IPS-15b (cell line): ENCODE measurements at regions not wholly inside any gene's neighbourhood (a gene's known extent, or its start where the extent isn't known, plus 50 kb on each side); places are given as distances from the start of the nearest gene placed in this dataset.

Experiments
- H3K27me3 ChIP-seq: one replicate; pipeline ENCODE4 v1.6.1; 2013; ENCODE audit warnings: low read length; ENCODE audit not compliant: control insufficient read depth, insufficient read depth
- H3K36me3 ChIP-seq: one replicate; pipeline ENCODE4 v1.6.1; 2013; ENCODE audit warnings: low read length; ENCODE audit not compliant: control insufficient read depth, insufficient read depth
- H3K4me1 ChIP-seq: one replicate; pipeline ENCODE4 v1.6.1; 2013; ENCODE audit warnings: mild to moderate bottlenecking, low read length; ENCODE audit not compliant: control insufficient read depth, insufficient read depth
- H3K4me3 ChIP-seq: one replicate; pipeline ENCODE4 v1.5.1; 2013; ENCODE audit warnings: low read depth, low read length
- H3K9ac ChIP-seq: one replicate; pipeline ENCODE4 v1.6.1; 2013; ENCODE audit warnings: low read depth, mild to moderate bottlenecking, low read length
- H3K9me3 ChIP-seq: one replicate; pipeline ENCODE4 v1.6.1; 2013; ENCODE audit warnings: mild to moderate bottlenecking, low read length; ENCODE audit not compliant: control insufficient read depth, insufficient read depth

DNA sequence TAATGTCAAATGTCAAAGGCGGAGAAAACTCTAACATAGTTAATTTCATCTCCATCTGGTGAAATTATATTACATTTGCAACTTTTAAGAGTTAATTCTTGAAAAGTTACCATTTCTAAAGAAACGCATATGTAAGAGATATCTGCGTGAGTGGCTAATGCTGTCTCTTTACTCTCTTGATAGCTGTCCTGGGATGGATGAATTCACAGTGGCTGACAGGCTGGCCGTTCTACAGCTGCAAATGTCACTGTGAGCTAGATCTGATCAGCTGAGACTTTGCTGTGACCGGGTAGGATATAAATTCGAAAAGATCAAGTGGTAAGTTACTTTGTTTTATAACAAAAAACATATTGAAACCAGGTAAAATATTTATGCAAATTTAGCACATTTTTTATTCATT lies 557.1 kb upstream of the DDX18 start:
- Histone ChIP-seq H3K9me3 (no peaks in the 10 kb centered on the region), H3K27me3 (no peaks in the 10 kb centered on the region), H3K4me3 (no peak overlapping the region), H3K9ac (no peak overlapping the region), H3K4me1 (peaks cover 14% of the 10 kb centered on the region), H3K36me3 (no peaks in the 10 kb centered on the region)

- H3K27me3 ChIP-seq: no peaks in the 10 kb centered on the region
- no peak overlapping the region for H3K9ac ChIP-seq
- peaks cover 9% of the 10 kb centered on the region for H3K4me1 ChIP-seq
- H3K9me3 ChIP-seq: no peaks in the 10 kb centered on the region
- H3K4me3 ChIP-seq: no peak overlapping the region
- no peaks in the 10 kb centered on the region for H3K36me3 ChIP-seq
These were observed 544.9 kb upstream of the DDX18 start for GRCh38 chr2:117269574-117269973.

DNA sequence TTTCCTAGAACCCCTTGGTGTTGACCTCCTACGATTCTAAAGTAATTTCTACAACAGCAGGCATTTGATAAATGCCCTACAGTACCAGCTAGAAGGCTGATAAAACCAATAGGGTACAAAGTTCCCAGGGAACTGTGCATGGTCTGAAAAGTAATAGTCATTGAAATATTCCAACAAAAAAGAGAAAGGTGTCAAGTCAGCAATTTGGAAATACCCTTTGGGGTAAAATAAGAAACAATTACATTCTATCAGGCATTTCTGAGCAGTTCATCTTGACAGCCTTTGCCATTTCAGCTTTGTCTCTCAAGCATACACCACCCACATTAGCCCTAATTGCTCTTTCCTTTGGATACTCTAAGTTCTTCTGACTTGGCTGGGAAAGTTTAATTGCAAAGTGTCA lies 542.9 kb upstream of the DDX18 start:
- H3K4me3 ChIP-seq: no peak overlapping the region
- H3K27me3 ChIP-seq: no peaks in the 10 kb centered on the region
- H3K4me1 ChIP-seq: peaks cover 18% of the 10 kb centered on the region
- no peaks in the 10 kb centered on the region for H3K36me3 ChIP-seq
- no peaks in the 10 kb centered on the region for H3K9me3 ChIP-seq
- no peak overlapping the region for H3K9ac ChIP-seq

DNA sequence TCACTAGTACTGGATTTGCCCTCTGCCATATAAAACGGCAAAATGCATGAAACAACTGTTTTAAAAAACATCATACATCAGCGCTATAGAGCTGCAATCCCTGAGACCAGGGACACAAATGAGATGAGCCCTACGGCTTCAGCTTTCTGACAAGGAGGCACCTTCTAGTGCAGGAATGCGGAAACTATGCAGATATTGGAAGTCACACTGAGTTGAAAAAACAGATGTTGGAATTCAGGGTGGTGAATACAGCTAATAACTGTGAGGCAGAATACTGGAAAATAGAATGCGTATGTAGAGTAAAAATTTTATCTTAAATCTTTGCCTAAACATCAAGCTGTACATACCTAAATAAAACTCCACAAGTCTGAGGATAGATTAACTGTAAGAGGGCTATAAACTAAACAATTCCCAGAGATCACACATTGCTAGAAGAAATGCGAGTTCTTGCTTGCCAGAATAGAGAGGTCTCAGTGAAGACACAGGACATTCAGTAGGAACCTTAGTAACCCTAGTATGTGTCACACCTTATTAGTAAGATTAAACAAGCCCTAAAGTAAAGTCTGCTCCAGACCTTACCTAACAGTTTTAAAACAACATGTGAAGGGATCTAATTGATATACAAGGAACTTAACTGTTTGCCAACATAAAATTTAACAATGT lies 541.4 kb upstream of the DDX18 start:
- Histone ChIP-seq H3K4me3 (no peak overlapping the region), H3K9me3 (no peaks in the 10 kb centered on the region), H3K4me1 (peaks cover 27% of the 10 kb centered on the region), H3K36me3 (no peaks in the 10 kb centered on the region), H3K27me3 (no peaks in the 10 kb centered on the region), H3K9ac (no peak overlapping the region)

DNA sequence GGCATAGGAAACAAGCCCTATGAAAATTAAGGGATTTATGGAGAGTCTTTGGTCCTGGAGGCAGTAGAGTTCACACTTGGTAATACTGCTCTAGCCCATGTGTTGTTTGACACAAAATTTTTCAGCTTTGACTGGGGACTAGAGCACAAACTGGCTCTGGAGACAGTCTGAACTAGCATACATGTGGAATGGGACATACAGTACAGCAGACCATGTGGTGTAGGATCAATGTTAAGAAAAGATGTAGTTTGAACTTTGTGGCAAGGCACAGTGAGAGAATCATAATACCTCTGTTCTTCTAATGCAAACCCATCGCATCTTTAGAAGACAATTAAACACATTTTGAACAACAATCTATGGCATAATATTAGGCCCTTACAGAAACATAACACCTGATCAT lies 521.5 kb upstream of the DDX18 start:
- Histone ChIP-seq H3K9me3 (no peaks in the 10 kb centered on the region), H3K4me3 (no peak overlapping the region), H3K27me3 (peaks cover 38% of the 10 kb centered on the region), H3K9ac (no peak overlapping the region), H3K4me1 (no peaks in the 10 kb centered on the region), H3K36me3 (no peaks in the 10 kb centered on the region)

- no peaks in the 10 kb centered on the region for H3K9me3 ChIP-seq
These were observed 515.0 kb upstream of the DDX18 start for GRCh38 chr2:117299451-117299850.

DNA sequence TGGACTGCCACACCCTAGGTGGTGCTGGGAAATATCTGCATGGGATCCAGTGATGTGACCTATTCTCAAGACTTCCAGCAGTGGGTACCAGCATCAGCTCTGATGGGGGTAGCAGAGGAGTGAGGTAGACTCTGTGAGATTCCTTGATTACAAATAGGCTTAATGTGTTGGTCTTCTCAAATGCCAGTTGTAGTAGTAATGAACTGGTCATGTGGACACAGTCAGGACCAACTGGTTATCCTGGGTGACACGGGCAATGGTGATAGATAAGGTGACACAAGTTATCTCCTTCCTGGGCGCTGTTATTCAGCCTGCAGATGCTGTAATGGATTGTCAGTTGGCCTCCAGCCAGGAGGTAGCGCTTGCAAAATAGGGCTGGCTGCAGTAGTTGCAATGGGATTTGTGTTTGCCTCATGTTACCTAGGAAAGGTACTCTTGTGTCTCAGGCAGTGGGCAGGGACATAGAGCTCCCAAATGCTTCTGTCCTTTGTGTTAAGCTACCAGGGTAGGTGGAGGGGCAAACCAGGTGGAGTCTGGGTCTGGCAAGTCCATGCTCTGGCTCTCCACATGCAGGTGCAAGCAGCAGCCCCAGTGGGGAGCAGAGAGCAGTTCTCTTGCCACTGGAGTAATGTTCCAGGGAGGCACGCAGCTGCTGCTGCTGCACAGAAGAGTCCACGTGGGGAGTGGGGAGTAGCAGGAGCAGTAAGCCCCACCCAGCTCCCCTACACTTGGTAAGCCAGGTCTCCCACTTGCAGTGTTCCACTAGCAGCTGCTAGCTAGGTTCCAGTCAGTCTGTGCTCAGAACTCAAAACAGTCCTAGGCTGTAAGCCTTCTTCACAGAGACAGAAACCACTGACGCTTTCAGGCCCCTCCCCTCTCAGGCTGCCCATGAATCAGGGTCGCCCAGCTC lies 505.4 kb upstream of the DDX18 start:
- no peak overlapping the region for H3K4me3 ChIP-seq
- H3K9me3 ChIP-seq: no peaks in the 10 kb centered on the region
- H3K9ac ChIP-seq: no peak overlapping the region
- no peaks in the 10 kb centered on the region for H3K36me3 ChIP-seq
- no peaks in the 10 kb centered on the region for H3K27me3 ChIP-seq
- no peaks in the 10 kb centered on the region for H3K4me1 ChIP-seq

More at GRCh38 chr2:117299451-117299850, 515.0 kb upstream of the DDX18 start:
- Histone ChIP-seq H3K4me3 (no peak overlapping the region), H3K9ac (no peak overlapping the region), H3K36me3 (no peaks in the 10 kb centered on the region), H3K4me1 (no peaks in the 10 kb centered on the region), H3K27me3 (peaks cover 25% of the 10 kb centered on the region)

DNA sequence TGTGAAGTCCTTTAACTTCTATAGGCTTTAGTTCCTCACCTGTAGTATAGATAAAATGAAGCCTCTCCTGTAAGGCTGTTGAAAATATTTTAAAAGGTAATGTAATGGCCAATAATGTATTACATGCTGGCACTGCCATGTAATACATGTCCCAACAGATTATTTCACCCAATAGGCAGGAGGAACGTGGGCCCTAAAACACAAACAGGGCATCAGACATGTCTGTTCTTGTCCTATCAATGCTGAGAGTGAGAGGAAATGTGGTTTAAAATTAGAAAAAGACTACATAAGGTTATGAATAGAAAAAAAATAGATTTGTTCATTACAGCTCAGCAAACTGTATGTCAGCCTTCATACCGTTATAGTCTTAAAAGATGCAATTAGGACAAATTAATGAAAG lies 492.7 kb upstream of the DDX18 start:
- Histone ChIP-seq H3K4me1 (no peaks in the 10 kb centered on the region), H3K36me3 (no peaks in the 10 kb centered on the region), H3K27me3 (no peaks in the 10 kb centered on the region), H3K9me3 (no peaks in the 10 kb centered on the region), H3K9ac (no peak overlapping the region), H3K4me3 (no peak overlapping the region)

- Histone ChIP-seq H3K9ac (no peak overlapping the region), H3K27me3 (no peaks in the 10 kb centered on the region), H3K9me3 (no peaks in the 10 kb centered on the region), H3K36me3 (no peaks in the 10 kb centered on the region), H3K4me3 (no peak overlapping the region), H3K4me1 (no peaks in the 10 kb centered on the region)
These were observed 491.2 kb upstream of the DDX18 start for GRCh38 chr2:117323331-117323730.

- H3K4me3 ChIP-seq: no peak overlapping the region
- no peaks in the 10 kb centered on the region for H3K4me1 ChIP-seq
- H3K9me3 ChIP-seq: no peaks in the 10 kb centered on the region
- no peaks in the 10 kb centered on the region for H3K36me3 ChIP-seq
- H3K27me3 ChIP-seq: no peaks in the 10 kb centered on the region
- no peak overlapping the region for H3K9ac ChIP-seq
These were observed 483.9 kb upstream of the DDX18 start for GRCh38 chr2:117330641-117331040.

DNA sequence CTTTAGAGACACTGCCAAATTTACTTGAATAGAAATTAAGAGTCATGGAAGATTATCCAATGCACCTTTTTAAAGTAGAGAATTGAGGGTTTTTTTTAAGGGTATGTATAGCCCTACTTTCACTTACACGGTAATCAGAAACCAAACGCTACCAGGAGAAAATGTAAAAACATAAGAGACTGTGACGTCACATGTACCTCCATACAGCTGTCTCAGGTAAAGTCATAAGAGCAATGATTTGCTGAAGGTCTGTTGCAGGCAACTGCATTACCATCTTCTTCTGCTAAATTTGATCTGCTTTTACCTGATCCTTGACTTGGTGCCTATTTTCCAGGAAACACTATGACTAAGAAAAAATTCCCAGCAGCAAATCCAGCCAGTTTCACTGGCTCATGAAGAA lies 478.5 kb upstream of the DDX18 start:
- Histone ChIP-seq H3K4me1 (no peaks in the 10 kb centered on the region), H3K36me3 (no peaks in the 10 kb centered on the region), H3K9me3 (no peaks in the 10 kb centered on the region), H3K9ac (no peak overlapping the region), H3K27me3 (no peaks in the 10 kb centered on the region), H3K4me3 (no peak overlapping the region)

DNA sequence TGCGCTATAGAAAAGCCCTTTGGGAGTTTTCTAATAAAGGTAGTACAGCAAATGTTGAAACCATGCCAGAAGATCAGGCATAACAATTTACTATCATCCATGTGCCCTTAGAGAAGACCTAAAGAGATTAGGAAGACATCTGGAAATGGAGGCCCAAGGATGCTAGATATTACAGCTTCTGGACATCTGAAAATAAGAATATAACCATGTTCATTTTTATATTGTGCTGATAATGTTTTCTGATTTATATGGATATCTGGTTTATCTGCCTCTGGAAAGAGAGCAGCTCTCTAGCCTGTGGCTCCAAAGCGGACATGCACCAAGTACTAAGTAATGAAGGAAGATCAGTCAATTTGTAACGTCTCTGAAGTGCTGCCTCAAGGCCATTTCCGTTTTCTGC lies 478.0 kb upstream of the DDX18 start:
- no peaks in the 10 kb centered on the region for H3K9me3 ChIP-seq
- H3K4me3 ChIP-seq: no peak overlapping the region
- H3K4me1 ChIP-seq: no peaks in the 10 kb centered on the region
- H3K27me3 ChIP-seq: no peaks in the 10 kb centered on the region
- H3K36me3 ChIP-seq: no peaks in the 10 kb centered on the region
- H3K9ac ChIP-seq: no peak overlapping the region
